NCI-H69 (cell line): ENCODE measurements at regions not wholly inside any gene's neighbourhood (a gene's known extent, or its start where the extent isn't known, plus 50 kb on each side); places are given as distances from the start of the nearest gene placed in this dataset.
"Not testable (repeated sequence)": the region's sequence is repeated elsewhere in the genome, so short reads cannot be mapped to it uniquely, and the experiment has no call there.

ENCODE experiments used
- DNase-seq: peaks from one replicate; lab custom pipeline; 2025; lab: John Stamatoyannopoulos, UW

DNA sequence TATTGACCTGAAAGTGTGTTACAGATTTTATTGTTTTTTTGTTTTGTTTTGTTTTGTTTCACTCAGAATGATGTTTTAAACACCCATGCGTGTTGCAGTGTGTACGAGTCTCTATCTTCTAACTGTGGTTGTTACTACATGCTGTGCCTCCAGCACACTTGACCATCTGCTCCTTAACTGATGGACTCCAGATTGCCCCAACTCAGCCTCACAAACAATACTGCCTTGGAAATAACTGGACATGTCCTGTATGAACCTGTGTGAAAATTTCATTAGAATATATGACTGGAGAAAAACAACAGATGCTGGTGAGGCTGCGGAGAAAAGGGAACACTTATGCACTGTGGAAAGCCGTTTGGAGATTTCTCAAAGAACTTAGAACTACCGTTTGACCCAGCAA, 68.7 kb upstream of the HAND1 start:
- DNase-seq, result peak; percentile 52

DNA sequence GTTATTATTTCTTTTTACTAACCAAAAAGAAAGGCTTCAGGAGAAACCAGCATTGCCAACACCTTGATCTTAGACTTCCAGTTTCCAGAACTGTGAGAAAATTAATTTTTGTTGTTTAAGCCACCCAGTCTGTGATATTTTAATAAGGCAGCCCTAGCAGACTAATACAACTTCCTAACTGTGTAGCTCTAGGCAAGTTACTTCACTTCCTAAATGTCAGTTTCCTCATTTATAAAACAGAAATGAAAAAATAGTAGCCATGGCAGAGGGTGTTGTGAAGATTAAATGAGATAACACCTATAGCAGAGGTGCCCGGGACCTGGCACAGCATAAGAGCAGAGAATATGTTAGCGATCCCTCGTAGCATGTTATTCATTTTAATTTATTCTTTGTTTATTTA, 66.6 kb upstream of the HAND1 start:
- no peak for DNase-seq

DNA sequence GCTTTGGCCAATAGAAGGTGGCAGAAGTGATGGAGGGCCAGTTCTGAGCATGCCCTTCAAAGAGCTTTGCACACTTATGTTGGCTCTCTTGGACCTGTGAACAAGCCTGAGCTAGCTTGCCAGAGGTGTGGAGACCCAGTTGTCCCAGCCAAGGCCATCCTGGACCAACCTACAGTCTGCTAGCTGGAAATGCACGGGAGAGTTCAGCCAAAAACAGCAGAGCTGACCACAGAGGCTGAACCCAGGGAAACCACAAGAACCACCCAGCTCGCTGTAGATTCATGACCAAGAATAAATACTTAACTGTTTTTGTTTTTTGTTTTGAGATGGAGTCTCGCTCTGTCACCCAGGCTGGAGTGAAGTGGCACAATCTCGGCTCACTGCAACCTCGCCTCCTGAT, 65.4 kb upstream of the HAND1 start:
- DNase-seq, result no peak

DNA sequence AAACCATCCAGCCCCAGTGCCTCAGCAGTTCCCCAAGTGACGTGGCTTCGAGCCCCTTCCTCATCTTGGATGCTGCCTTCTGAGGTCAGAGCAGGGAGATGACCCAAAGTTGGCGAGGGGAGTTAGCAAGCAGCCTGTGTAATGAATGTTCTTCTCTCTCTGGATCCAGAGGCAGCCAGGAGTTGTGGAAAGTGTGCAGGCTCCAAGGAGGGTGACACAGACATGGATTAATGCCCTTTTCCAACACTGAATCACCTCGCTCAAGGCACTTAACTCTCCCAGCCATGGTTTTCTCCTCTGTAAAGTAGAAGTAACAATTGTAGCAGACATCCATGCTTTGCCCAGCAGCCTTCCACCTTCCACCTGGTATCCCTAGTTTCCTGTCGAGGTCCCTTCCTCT, 64.6 kb upstream of the HAND1 start:
- DNase-seq, result no peak

DNA sequence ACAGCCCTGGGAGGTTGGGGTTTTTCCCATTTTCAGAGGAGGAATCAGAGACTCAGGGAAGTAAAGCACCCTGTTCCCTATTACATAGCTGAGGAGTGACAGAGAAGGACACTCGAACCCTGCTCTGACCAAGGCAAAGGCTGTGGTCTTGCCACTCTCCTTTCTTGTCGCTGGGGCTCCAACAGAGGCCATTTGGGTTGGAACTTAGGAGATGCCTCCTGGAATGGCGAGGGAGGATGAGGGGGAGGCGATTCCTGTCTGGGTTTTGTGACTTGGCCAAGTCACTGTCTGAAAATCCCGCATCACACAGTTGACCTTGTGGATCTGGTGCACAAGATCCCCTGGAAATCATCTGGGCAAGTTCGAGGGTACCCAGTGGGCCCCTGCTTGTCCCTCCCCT, 64.0 kb upstream of the HAND1 start:
- no peak for DNase-seq

DNA sequence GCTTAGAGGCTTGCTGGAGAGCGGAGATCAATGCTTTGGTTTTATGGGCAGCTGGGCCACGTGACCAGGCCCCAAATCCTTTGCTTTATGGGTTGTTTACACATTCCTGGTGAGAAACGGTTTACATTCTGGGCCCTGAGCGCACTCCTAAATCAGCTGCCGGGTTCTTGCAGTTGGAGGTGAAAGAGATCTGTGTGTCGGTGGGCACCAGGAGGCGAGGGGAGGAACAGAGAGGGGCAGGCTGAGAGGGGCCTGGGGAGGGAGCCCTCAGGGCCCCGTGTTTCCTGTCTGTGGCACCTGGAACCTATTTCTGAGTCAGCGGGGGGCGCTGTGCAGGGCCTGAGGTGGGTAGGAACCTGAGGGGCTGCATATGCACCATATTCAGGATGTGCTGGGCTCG, 63.5 kb upstream of the HAND1 start:
- peak; percentile 70 for DNase-seq

DNA sequence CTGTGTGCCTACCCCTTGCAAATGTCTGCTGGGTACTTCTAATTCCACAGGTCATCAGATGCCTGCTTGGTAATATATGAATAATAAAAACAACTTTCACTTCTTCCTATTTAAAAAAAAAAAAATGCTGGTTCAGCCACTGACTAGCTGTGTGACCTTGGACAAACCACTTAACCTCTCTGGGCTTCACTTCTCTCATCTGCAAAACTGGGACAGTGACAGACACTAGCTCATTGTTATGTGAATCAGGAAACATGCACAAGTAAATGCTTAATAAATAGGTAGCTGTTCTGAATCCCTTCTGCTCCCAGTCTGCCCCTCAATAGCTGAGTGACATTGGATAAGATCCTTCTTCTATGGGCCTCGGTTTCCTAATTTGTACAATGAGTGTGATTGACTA, 62.6 kb upstream of the HAND1 start:
- no peak for DNase-seq

DNA sequence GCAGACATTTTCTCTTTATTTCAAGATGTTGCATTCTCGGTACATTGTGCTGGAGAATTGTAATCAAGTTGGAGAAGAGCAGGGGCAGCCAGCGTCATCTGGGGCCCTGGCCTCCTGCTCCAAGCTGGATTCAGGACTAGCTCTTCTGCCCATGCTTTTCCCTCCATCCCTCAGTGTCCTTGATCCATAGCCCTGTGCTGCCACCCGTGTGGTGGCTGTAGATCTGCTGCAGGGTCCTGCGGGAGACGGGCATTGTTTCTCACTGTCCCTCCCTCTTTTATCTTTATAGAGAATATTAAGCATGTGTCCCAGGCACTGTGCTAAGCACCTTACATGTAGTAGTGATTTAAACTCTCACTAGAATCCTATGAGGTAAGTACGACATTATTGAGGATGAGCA, 60.5 kb upstream of the HAND1 start:
- no peak for DNase-seq

DNA sequence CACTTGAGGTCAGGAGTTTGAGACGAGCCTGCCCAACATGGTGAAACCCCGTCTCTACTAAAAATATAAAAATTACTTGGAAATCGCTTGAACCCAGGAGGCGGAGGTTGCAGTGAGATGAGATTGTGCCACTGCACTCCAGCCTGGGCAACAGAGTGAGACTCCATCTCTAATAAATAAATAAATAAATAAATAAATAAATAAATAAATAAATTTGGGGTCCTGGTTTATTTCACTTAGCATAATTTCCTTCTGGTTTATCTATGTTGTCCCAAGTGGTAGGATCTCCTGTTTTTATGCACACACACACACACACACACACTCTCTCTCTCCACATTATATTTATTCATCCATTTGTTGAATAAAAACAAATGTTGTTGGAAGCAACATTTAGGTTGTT, 58.4 kb upstream of the HAND1 start:
- not testable (repeated sequence) for DNase-seq

DNA sequence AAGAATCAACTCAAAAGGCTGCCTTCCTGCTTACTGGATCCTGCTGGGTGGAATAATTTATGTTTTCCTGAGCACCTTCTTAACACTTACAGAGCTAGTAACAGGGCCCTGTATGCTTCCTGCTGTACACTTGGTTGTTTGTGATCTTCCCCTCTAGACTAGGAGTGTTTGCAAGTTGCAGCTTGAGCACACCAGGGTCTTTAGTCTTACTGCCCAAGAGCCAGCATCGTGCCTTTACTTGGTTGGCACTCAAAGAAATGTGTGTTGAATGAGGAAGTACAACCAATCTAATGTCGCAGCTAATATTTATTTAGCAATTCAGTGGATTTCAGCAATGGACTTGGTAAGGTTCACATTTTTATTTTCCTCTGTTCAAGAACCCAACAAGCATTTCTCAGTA, 57.5 kb upstream of the HAND1 start:
- DNase-seq, result no peak

DNA sequence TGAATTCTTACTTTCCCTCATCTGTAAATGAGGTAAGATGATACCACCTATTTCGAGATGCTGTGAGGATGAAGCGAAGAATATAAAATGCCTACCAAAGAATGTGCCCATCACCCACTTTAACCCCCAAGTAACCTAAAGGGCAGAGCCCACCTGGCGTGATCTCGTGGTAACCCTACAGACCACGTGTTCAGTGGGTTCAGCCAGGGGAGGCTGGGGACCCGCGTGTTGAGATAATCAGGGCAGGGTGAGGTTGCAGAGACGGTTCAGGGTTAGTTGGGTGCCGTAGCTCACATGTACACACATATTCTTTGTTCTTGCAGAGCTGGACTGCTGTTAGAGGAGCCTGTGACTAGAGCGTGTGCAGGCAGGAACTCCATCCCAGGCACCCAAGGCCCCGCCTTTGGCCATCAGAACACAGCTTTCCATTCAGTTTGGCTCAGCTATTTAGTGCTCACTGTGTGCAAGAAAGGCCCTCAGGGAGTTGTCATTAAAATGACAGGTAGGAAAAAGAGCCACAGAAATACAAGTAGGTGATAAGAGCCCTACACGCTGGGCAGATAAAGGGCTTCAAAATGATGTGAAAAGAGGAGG, 56.5 kb upstream of the HAND1 start:
- peak; percentile 58 for DNase-seq

DNA sequence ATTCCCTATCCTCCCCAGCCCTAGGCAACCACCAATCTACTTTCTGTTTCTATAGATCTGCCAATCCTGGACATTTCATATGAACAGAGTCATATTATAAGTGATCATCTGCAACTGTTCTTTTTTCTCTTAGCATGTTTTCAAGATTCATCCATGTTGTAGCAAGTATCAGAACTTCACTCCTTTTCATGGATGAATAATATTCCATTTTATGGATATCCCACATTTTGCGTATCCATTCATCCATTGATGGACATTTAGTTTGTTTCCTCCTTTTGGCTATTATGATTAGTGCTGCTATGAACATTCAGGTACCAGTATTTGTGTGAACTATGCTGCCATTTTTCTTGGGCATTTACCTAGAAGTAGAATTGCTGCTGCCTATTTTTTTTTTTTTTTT, 51.3 kb upstream of the HAND1 start:
- DNase-seq, result no peak

DNA sequence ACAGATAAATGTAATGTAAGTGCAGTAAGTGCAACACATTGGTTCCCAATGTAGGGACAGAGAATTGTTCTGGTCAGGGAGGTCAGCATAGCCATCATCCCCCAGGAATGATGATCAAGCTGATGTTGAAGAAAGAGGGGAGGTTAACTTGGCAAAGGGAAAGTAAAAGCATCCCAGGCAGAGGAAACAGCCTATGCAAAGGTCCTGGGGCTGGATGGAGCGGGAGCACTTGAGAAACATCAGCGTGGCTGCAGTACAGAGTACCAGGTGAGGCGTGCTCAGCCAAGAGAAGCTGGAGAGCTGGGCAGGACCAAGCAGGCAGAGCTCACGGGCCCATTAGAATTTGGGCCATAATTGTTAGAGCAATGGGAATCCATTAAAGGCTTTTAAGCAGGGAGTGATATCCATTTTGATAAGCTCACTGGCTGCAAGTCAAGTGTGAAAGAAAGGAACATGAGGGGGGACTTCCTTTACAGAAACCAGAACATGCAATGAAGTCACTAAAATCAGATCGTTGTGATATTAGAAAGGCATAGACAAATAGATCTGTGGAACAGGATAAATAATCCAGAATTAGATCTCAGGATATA, 50.1 kb upstream of the HAND1 start:
- no peak for DNase-seq
